OCI-LY3 (cell line): ENCODE measurements at regions not wholly inside any gene's neighbourhood (a gene's known extent, or its start where the extent isn't known, plus 50 kb on each side); places are given as distances from the start of the nearest gene placed in this dataset.

Experiments
- CTCF ChIP-seq: fragments of 200-600, 300-600 bp; sonication (generic); IDR thresholded peaks from 2 replicates; pipeline ENCODE4 v1.5.1; 2014; ENCODE audit warnings: antibody characterized with exemption, low read length, low read depth
- EZH2phosphoT487 ChIP-seq: fragments of 200-600 bp; shearing (Covaris generic); IDR thresholded peaks from 2 replicates; pipeline ENCODE4 v1.6.1; 2018; ENCODE audit warnings: antibody characterized with exemption, mixed run types, low read depth

GRCh38 chr12:11461433-11461832 lies 66.1 kb upstream of the PRB2 start:
- TF ChIP-seq CTCF (no peak), EZH2phosphoT487 (no peak)
